NCI-H748 treated with DMSO at 0.1 percent for 48 hours (cell line): ENCODE measurements at regions not wholly inside any gene's neighbourhood (a gene's known extent, or its start where the extent isn't known, plus 50 kb on each side); places are given as distances from the start of the nearest gene placed in this dataset.
"Not testable (repeated sequence)": the region's sequence is repeated elsewhere in the genome, so short reads cannot be mapped to it uniquely, and the experiment has no call there.

Experiments
- DNase-seq: peaks from one replicate; lab custom pipeline; 2025; lab: John Stamatoyannopoulos, UW

DNA sequence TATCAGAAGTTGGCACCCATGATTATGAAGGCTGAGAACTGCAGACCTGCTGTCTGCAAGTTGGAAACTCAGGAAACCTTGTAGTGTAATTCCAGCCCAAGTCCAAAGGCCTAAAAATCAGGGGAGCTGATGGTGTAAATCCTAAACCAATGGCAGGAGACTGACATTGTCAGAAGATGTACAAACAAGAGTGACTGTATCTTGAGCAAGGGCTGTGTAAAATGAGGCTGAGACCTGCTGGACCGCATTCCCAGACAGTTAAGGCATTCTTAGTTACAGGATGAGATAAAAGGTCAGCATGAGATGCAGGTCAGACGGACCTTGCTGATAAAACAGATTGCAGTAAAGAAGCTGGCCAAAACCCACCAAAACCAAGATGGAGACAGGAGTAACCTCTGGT is 147.7 kb downstream of the COG6 start:
- no peak for DNase-seq

DNA sequence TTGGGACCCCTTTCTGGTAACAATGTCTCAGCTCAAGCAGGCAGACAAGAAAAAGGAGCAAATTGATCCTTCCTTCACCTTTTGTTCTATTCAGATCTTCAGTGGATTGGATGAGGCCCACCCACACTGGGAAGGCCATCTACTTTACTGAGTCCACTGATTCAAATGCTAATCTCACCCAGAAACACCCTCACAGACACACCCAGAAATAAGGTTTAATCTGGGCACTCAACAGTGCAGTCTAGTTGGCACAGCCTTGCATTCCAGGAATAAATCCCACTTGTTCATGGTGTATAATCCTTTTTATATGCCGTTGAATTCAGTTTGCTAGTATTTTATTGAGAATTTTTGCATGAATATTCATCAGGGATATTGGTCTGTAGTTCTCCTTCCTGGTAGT is 148.4 kb downstream of the COG6 start:
- no peak for DNase-seq

DNA sequence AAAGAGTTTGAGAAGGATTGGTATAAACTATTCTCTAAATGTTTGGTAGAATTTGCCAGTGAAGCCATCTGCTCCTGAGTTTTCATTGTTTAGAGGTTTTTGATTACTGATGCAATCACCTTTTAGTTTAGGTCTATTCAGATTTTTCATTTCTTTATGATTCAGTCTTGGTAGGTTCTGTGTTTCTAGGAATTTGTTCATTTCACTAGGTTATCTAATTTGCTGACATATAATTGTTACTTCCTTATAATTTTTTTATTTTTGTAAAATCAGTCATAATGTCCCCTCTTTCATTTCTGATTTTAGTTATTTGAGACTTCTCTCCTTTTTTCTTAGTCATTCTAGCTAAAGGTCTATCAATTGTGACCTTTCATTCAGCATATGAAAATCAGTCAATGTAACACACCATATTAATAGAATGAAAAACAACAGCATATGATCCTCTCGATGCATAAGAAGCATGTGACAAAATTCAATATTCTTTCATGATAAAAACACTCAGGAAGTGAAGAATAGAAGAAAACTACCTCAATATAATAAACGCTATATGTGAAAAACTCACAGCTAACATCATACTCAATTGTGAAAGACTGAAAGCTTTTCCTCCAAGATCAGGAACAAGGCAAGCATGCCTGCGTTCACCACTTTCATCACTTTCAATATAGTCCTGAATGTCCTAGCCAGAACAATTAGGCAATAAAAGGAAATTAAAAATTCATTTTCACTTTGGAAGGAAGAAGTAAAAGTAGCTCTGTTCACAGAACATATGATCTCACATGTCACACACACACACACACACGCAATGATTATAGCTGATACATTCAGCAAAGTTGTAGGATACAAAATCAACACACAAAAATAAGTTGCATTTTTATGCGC is 149.1 kb downstream of the COG6 start:
- no peak for DNase-seq

DNA sequence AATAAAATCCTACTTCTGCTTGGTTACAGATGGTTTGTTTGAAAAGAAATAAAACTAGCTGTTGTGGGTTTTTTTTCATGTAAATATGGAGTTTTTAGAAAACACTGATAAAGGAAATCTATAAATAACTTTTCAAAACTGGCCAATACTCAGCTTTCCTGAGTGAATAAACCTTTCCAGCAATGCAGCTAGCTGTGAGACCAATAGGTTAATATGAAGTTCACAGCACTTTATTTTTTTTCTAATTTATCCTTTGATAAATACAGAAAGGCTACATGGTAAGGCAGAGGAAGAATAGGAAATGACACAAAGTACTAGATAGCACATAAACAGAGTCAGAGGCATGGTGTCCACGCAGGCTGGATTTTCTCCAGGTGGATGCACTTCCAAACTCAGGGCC is 154.0 kb downstream of the COG6 start:
- no peak for DNase-seq

DNA sequence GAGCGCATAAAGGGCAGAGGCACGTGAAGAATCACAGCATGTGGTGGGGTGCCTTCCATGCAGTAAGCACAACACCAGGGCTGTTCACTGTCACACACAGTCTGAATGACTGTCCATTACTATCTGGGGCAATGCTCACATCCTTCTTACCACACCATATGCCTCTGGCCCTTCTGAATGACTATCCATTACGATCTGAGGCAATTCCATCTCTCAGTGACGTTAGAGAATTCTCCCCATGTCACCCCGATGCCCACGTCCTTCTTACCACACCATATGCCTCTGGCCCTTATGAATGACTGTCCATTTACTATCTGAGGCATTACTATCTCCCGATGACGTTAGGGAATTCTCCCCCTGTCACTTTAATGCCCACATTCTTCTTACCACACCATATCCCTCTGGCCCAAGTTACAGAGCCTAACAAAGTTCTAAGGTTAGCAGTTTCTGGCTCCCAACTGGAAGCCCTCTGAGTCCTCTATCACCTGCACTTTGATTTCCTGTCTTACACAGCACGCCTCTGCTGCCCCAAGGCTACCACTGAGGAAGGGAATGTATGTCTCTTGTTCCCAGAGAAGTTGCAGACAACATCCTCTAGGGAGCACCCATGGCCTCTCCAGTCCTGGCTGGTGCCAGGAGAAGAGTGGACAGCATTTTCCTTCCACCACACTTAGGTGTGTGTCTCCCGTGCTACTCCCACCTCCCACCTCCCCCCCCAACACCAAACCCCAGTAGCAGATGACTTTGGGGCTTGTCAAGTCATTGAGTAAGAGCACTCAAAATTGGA is 154.8 kb downstream of the COG6 start:
- DNase-seq, result no peak

DNA sequence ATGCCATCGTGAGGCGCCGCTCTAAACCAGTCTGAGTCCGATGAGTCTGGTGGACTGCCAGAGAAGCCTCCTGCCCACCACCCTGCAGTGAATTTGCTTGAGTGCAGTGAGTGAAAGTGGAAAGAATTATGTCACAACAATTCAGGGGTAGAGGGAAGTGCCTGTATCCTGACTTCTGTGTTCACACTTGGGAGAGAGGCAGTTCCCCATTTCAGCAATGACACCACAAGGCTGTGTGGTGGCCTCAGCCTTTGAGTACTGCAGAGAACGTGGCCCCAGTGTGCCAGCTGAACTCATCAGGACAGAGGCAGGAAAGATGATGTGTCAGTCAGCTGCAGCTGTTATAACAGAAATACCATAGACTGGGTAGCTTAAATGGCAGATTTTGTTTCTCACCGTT is 155.6 kb downstream of the COG6 start:
- DNase-seq, result no peak

DNA sequence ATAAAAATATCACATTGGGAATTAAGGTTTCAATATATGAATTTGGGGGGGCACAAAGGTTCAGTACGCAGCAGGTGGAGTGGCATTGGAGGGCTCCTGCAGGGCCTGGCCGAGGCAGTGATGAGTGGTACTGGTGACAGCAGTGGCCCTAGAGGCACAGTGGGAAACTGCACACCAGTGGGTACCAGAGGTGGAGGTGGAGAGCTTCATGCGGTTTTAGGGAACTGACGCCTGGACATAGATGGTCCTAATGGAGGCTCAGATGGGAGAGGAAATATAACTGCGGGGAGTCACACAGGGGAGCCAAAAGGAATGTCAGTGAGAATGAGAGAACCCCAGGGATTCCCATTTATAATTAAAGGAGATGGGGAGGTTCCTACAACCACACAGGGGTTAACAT is 156.2 kb downstream of the COG6 start:
- DNase-seq, result no peak

DNA sequence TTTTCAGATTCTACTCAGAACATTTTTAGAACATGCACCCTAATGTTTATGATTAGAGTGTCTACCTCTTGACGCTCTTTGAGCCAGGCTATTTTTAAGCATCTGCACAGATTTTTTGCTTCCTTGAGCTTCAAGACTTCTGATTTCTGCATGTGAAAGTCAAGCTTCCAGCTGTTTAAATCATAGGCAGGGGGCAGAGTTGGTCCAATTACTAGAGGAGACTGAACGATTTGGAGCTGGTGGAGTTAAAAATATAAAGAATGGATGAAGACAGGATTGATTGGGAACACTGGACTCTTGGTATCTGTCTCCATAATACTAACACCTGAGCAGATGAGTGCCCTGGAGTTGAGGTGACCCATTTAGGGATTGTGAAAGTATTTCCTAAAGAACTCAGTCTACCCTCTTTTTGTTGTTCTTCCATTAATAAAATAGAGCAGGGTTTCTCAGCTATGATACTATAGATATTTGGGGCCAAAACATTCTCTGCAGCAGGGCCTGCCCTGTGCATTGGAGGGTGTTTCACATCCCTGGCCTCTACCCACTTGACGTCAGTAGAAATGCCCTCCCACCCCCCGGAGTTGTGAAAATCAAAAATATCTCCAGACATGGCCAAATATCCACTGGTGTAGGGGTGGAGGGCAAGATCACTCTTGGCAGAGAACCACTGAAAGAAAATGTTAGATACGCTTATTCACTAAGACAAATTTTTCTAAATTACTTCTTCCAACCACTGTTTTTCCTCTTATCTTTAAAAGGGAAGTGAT is 160.1 kb downstream of the COG6 start:
- DNase-seq, result no peak

DNA sequence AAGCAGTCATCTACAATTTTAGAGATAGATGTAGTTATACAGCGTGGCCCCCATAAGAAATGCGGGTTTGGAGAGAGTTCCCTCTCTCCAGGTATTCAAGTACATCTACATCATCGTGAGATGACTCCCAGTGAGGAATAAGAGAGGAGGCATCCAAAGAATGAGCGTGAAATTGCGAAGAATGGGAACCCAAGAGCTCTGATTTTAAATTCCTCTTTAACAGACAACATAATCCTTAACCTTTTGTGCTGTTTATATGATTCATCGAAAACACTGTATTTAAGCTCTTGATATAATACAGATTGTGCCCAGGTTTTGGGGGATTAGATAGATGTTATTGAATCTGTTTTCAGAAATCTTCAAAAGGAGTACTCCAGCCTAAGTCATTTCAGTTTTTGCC is 161.5 kb downstream of the COG6 start:
- DNase-seq, result no peak

DNA sequence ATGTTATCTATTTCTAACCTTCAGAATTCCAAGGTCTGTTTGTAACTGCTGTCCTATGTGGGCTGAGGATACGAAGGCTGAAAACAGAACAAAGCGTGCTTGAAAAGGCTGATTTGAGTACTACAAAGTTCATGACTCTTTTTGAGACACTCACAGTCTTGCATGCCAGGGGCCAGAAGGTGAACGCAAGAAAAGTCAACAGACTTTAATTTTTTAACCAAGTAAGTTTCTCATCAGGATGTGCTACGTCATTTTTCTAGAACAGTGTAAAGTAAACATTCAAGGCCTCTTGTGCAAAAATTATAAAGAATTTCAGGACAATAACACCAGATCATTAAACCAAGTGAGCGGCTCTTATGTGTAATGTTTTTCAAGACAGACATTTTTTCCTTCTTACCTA is 163.5 kb downstream of the COG6 start:
- no peak for DNase-seq

DNA sequence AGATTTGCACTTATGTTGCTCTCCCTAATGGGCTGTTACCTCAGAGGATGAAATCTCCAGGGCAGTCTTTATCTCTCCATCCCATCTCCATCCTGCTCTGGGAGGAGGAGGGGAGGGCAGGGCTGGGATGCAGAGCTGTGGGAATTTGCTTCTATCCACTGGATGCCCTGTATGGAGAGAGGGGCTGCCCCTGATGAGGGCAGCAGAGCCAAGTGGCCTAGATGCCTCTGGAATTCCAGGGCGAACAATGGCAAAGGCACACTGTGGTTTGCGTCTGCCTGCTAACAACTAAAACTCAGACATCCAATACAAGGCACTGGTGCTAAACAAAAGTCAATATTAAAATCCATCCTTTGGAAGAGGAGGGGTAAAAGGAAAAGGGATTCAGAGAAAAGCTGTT is 165.1 kb downstream of the COG6 start:
- no peak for DNase-seq

DNA sequence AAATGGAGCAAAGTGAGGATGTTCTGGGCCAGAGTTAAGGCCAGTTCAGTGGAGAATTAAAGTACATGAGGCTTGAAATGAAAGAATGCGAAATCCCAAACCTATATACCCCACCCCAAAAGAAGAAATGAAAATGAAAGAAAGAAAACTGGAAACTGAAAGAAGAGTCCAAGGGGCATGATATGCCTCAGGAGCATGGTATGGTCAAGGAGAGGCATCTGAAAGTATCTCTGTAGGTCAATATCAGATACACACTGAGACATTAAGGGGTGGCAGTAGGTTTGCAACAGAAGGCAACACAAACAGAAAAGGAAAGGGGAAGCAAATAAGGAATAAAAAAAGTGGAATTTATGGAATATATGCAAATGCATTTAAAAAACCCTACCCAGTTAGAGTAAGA is 166.5 kb downstream of the COG6 start:
- no peak for DNase-seq

DNA sequence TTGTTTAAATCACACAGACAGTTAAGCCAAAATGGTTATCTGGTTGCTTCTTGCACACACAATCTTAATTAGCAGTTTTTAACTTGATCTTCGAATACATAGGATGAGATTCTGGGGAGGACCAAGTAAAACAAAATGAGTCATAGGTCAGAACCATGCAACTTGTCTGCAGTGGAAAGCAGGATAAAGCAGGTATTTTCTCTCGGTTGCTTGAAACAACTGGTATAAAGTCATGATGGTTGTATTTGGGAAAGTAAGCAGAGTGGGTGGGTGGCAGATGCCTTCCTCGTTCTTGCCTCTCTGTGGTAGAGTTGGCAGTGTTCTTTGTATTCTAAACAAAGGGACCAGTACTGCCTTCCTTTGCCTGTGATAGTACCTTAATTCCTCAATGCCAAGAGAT is 167.0 kb downstream of the COG6 start:
- no peak for DNase-seq

DNA sequence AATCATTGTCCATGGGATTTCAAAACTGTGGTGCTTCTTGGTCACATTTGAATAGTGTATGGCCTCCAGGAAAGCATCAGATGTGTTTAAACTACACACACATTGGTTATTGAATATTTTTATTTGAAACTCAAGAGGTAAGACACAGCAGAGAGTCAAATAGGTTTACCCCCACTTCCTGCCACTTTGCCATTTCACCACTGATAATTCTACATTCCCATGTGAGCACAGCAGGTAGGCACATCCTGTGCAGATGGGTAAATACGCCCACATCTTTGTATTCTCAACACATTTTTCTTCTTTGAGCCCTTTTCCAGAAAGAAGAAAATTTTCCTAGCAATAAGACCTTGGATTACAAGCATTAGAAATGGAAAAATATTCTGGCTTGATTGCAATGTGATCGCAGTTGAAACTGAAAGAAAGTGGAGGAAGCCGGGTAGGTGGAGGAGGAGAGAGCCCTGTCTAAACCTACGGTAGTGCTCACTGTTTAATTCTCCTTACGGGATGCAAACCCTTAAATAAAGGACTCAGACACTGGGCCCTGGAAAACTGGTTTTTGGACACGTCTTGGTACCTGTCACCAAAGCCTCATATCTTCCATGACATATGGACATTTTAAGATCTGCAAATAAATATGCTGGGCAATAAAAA is 167.7 kb downstream of the COG6 start:
- DNase-seq, result no peak

DNA sequence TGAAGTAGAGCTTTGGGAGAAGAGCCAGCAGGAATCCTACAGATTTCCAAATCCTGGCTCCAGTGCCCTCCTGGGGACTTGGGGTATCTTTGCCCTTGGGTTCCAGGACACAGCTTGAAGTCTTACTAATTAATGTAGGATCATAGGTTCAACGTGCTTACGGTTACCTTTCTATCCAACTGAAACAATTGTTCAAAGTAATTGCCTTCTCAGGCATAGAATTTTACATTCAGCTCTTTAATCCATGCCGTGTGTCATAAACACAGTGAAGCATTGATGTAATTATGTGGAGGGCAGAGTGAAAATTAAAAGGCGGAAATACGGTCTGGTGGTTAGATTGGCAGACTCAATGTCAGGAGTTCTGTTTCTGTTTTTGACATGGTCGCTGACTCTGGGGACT is 170.4 kb downstream of the COG6 start:
- peak; percentile 3 for DNase-seq

DNA sequence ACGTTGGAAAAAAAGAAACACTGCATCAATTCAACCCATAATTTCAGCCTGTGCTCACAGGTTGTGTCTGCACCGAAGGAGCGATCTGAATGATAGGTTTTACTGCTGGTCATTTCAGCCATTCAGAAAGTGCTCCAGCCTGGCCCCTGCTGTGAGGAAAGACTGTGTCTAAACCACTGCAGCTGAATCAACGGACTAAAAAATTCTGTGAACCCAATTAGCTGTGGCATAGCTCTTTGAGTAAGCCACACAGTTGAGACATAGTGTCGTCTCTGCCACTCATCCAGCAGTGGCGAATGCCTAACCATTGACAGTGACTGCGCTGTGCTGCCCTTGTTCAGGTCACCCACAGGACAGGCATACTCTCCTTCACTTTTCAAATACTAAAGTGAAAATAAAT is 179.8 kb downstream of the COG6 start:
- peak; percentile 9 for DNase-seq

DNA sequence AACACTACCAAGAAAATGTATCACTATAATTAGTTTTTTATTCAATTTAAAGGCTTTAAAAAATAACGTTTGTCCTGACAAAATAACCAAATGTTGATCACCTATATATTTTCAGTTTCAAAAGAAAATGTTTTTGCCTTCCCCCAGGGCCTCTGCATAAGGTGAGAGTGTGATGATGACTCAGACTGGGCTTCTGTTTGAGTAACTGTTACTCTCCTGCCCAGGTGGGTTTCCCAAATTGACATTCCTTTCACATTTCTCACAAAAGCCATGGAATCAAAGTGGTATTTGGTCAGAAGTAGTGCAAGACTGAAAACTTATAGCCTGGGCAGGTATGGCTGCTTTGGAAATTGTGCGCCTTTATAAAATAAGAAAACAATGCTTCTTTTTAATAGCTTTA is 180.6 kb downstream of the COG6 start:
- DNase-seq, result no peak

DNA sequence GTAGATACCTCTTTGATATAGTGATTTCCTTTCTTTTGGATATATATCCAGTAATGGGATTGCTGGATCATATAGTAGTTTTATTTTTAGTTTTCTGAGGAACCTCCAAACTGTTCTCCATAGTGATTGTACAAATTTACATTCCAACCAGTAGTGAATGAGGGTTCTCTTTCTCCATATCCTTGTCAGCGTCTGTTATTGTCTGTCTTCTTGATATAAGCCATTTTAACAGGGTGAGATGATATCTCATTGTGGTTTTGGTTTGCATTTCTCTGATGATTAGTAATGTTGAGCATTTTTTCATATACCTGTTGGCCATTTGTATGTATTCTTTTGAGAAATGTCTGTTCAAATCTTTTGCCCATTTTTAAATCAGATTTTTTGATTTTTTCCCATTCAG is 182.4 kb downstream of the COG6 start:
- not testable (repeated sequence) for DNase-seq

DNA sequence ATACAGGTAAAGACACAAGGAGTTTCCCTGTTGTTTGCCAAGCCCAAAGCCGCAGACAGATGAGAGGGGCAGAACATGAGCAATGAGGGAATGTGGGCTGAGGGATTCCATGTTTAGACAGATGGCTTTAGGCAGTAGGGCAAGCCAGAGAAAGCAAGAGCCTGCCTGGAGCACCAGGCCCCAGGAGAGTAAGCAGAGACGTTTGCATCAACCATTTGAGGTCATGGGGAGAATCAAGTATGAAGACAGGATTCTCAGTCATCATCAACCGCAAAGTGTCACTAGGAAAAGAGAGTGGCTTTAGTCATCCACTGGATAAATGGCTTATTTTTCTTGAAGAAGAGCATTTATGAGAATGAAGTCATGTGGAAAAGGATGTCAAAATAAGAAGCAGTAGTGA is 184.7 kb downstream of the COG6 start:
- no peak for DNase-seq

DNA sequence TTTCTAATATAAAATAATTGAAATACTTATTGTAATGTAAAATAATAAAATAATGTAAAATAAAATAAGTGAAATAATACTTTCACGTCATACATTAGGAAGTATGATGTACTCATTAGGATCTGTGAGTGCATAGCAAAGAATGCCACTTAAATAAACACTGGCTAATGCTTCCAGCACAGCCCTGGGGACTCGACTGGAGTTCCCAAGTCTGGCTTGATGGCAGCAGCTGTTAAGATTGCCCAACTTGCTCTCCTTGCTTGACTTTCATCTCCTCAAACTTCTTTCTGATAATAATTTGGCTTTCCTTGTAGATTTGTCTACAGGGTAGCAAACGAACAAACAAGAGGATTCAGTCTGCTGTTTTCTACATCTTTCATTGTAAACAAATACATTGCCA is 191.9 kb downstream of the COG6 start:
- no peak for DNase-seq

DNA sequence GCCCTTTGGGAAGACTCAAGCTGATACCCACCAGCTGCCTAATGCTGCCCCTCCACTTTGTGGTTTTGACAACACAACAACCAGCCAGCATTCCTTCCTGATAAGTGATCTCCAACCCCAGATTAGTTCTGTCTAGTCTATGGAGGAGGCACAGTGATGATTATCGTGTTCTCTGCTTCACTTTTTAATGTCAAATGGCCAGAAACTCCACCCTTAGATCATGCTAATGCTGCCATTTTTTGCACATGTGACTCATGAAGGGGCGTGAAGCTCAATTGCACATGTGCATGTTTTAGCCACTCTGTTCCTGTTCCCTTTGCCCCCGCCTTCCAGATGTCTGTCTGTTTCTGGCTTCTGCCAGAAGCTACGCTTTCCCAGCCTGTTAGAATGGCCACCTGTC is 199.8 kb downstream of the COG6 start:
- no peak for DNase-seq

DNA sequence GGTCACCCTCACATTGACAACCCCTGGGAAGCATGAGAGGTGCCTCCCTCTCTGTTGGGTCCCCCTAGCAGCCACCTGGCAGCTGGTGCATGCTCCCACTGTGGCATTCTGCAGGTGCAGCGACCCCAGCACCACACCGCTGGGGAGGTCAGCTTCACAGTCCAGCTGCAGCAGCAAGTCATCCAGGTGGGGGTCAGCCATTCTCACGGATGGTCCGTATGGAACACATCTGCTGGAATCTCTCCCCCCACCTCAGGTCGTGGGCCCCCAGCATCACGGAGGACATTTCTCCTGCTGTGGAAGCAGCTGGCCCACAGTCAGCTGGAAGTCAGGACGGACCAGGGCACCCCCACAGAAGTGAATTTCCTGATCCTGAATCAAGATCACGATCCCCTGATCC is 201.3 kb downstream of the COG6 start:
- DNase-seq, result no peak
